Keratinocyte (primary cell): ENCODE measurements at regions not wholly inside any gene's neighbourhood (a gene's known extent, or its start where the extent isn't known, plus 50 kb on each side); places are given as distances from the start of the nearest gene placed in this dataset.

Experiments used
- CTCF ChIP-seq, 3 experiments: IDR thresholded peaks in 1 of 3; conservative IDR thresholded peaks in 1 of 3; optimal IDR thresholded peaks in 1 of 3; 2 replicates in 2 of 3; 3 replicates in 1 of 3; pipeline versions ENCODE3 to v1.5.1; 2011; ENCODE audit warnings: low read length in 3 of 3, mild to moderate bottlenecking in 3 of 3, moderate library complexity in 2 of 3, control low read depth in 1 of 3, inconsistent platforms in 1 of 3; ENCODE audit not compliant: insufficient read depth in 2 of 3; ENCODE audit errors: extremely low read depth in 1 of 3
- EZH2 ChIP-seq: IDR thresholded peaks from one replicate; pipeline ENCODE4 v1.6.1; 2012; ENCODE audit warnings: inconsistent platforms, mild to moderate bottlenecking, low read length, moderate library complexity

DNA sequence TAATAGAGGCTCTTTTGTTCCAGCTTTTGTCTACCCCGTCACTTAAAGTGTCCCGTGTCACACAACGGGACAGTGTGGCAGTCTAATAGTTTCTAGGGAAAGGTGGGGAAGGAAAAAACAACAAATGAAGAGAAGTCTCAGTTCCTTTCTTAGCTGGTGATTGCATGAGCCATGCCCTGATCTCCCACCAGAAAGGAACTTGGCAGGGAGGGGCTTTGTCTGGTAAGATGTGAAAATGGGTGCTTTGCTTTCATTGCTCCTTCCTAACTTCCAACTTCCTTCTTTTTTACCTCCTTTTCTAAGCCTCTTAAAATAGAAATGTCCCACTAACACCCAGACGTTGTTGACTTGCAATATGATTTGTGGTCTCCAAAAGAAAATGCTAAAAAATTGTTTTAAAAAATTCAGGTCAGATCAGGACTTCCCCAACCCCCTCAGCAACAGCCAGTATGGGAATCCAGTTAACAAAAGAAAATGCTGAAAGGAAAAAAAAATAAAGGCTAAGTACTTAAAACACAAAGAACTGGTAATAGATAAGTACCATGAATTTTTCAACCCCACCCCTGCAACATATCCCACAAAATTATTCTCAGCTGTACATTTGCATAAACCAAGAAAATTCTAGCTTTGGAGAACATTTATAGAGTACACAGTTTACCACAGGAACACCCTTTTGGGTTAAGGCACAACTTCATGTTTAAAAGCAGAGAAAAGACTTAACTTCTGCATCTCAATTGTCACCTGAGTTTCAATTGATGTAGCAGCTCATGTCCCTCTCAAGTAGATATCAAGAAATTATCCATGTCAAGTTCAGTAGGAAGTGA lies 106.2 kb downstream of the NIBAN1 start:
- TF ChIP-seq CTCF (optimal IDR thresholded peaks at IDR 0.05 in 1 of 3, IDR thresholded peaks at IDR 0.05 in 1 of 3, conservative IDR thresholded peaks at IDR 0.05 in 1 of 3; ENCODE audit: extremely low read depth in 1 of 3, insufficient read depth in 2 of 3, low read length in 3 of 3) (no peak), EZH2 (no peak)
